Gastrocnemius medialis (tissue), 4 donors: ENCODE measurements at regions not wholly inside any gene's neighbourhood (a gene's known extent, or its start where the extent isn't known, plus 50 kb on each side); places are given as distances from the start of the nearest gene placed in this dataset.
"Not testable (repeated sequence)": the region's sequence is repeated elsewhere in the genome, so short reads cannot be mapped to it uniquely, and the experiment has no call there.

Experiments used
- ATAC-seq, 2 donors: fragments of 150-250 bp; one replicate each; pipeline ENCODE4 v1.9.1; 2016
- DNase-seq, 2 donors: peaks; one replicate each; pipeline ENCODE4 v3.0.0-alpha.2; 2019
- H3K27ac ChIP-seq, 4 donors: fragments of 200-600 bp; sonication (generic); 1 replicate in 1 of 4; 2 replicates in 3 of 4; pipeline ENCODE4 v1.5.1; 2016 to 2018; ENCODE audit warnings: mild to moderate bottlenecking in 2 of 4, moderate library complexity in 1 of 4
- H3K27me3 ChIP-seq, 3 donors: fragments of 200-600 bp; sonication (generic) in 2 of 3; 1 replicate in 1 of 3; 2 replicates in 2 of 3; pipeline versions ENCODE4 v1.5.1 to v1.6.0; 2016 to 2019; ENCODE audit warnings: mild to moderate bottlenecking in 1 of 3, moderate library complexity in 1 of 3
- H3K36me3 ChIP-seq, 2 donors: fragments of 200-600 bp; sonication (generic) in 1 of 2; one replicate each; pipeline ENCODE4 v1.5.1; 2017 to 2018
- H3K4me1 ChIP-seq, 2 donors: fragments of 200-600 bp; sonication (generic) in 1 of 2; one replicate each; pipeline ENCODE4 v1.5.1; 2016 to 2017; ENCODE audit warnings: mild to moderate bottlenecking in 2 of 2
- H3K4me3 ChIP-seq, 4 donors: fragments of 200-600 bp; sonication (generic) in 3 of 4; 1 replicate in 1 of 4; 2 replicates in 3 of 4; pipeline ENCODE4 v1.5.1; 2016 to 2019; ENCODE audit warnings: mild to moderate bottlenecking in 2 of 4
- H3K9me3 ChIP-seq, 3 donors: fragments of 200-600 bp; sonication (generic) in 2 of 3; 1 replicate in 1 of 3; 2 replicates in 2 of 3; pipeline ENCODE4 v1.5.1; 2016 to 2019
- POLR2A ChIP-seq, 2 donors: fragments of 450-650 bp; IDR thresholded peaks; one replicate each; pipeline ENCODE4 v1.6.1; 2017; ENCODE audit warnings: antibody characterized with exemption in 2 of 2, mild to moderate bottlenecking in 2 of 2, moderate library complexity in 2 of 2
- in situ Hi-C, 4 donors: fragments of 200-750 bp; cut with MboI; loops; one replicate each; pipeline versions ENCODE4 v1.15.0 to v1.8.0; 2017; ENCODE audit warnings: low sequenced_read_pairs in 4 of 4
- intact Hi-C: fragments of 100-400 bp; cut with DNase I; formaldehyde crosslinking; loops from one replicate; pipeline ENCODE4 v1.15.1; 2023; ENCODE audit warnings: low total_unique reads
- TF ChIP-seq, protein P1 (sequence below), 5 experiments: fragments of 450-650 bp in 3 of 5; fragments of 200-600 bp in 2 of 5; sonication (generic) in 2 of 5; IDR thresholded peaks in 4 of 5; conservative IDR thresholded peaks in 1 of 5; 1 replicate in 4 of 5; 2 replicates in 1 of 5; pipeline ENCODE4 v1.5.1; 2016 to 2019; ENCODE audit warnings: antibody characterized with exemption in 5 of 5, mild to moderate bottlenecking in 3 of 5, moderate library complexity in 3 of 5

DNA sequence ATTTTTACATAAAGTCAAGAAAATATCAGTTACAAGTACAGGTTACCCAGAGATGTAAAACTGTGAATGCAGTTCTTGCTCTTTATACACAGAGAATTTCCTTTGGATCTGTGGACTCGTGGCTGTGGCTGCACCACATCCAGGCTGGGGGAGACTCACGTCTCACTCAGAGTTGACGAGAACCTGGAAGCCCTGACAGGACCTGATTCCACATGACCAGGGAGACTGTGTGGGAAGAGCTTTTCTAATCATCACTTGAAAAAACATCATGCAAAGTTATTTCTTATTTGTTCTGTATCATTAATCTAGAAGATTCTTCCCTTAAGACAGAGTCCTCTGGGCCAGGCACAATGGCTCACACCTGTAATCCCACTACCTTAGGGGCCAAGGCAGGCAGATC, 1159.0 kb downstream of the RPIA start:
- Histone ChIP-seq H3K4me1 (no peaks in the 10 kb centered on the region), H3K27me3 (peaks cover 0 to 10% (median 0%) of the 10 kb centered on the region in 3 donors), H3K27ac (no peak overlapping the region), H3K9me3 (peaks cover 0 to 3% (median 0%) of the 10 kb centered on the region in 3 donors), H3K36me3 (no peaks in the 10 kb centered on the region), H3K4me3 (no peak overlapping the region)
- ATAC-seq (no peak), DNase-seq (no peak)
- TF ChIP-seq POLR2A (IDR thresholded peaks at IDR 0.05): no peak
- TF ChIP-seq, protein P1, sequence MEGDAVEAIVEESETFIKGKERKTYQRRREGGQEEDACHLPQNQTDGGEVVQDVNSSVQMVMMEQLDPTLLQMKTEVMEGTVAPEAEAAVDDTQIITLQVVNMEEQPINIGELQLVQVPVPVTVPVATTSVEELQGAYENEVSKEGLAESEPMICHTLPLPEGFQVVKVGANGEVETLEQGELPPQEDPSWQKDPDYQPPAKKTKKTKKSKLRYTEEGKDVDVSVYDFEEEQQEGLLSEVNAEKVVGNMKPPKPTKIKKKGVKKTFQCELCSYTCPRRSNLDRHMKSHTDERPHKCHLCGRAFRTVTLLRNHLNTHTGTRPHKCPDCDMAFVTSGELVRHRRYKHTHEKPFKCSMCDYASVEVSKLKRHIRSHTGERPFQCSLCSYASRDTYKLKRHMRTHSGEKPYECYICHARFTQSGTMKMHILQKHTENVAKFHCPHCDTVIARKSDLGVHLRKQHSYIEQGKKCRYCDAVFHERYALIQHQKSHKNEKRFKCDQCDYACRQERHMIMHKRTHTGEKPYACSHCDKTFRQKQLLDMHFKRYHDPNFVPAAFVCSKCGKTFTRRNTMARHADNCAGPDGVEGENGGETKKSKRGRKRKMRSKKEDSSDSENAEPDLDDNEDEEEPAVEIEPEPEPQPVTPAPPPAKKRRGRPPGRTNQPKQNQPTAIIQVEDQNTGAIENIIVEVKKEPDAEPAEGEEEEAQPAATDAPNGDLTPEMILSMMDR (IDR thresholded peaks at IDR 0.05 in 4 of 5, conservative IDR thresholded peaks at IDR 0.05 in 1 of 5): no peak
- in situ Hi-C loops (no loop called here), intact Hi-C loops (no loop called here)

DNA sequence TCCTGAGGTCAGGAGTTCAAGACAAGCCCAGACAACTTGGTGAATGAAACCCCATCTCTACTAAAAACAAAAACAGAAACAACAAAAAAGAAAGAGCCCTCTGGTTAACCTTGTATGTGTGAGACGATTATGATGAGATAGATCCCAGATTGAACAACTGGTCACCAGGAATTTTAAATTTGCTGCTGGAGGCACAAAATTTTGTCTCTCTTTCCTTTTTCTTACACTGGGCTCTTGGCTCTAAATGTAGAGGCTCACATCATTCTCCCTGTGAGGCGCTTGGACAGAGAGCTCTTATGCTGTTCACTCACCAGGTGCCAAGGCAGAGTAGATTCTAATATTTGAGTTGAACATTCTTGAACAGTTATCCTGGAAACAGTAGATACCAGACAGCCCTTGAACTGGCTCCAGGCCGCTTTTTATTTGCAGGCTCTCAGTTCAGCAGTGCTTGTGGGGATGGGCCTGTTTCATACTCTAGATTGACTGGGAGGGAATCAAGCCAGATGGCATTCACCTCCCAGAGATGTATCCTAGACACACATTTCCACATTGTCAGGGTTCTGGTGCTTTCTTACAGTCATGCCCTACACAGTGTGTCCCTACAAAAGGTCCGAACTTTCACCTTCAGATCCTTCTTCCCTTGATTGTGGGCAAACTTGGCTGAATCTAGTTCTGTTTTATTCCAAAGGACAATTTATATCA, 1159.6 kb downstream of the RPIA start:
- ATAC-seq (no peak), DNase-seq (no peak)
- intact Hi-C loops (no loop called here), in situ Hi-C loops (no loop called here)
- peaks cover 0 to 3% (median 0%) of the 10 kb centered on the region in 3 donors for H3K9me3 ChIP-seq
- H3K4me1 ChIP-seq: no peaks in the 10 kb centered on the region
- no peaks in the 10 kb centered on the region for H3K36me3 ChIP-seq
- H3K27ac ChIP-seq: no peak overlapping the region
- TF ChIP-seq, protein P1 (IDR thresholded peaks at IDR 0.05 in 4 of 5, conservative IDR thresholded peaks at IDR 0.05 in 1 of 5): no peak
- TF ChIP-seq POLR2A (IDR thresholded peaks at IDR 0.05): no peak
- peaks cover 0 to 10% (median 0%) of the 10 kb centered on the region in 3 donors for H3K27me3 ChIP-seq
- H3K4me3 ChIP-seq: no peak overlapping the region

DNA sequence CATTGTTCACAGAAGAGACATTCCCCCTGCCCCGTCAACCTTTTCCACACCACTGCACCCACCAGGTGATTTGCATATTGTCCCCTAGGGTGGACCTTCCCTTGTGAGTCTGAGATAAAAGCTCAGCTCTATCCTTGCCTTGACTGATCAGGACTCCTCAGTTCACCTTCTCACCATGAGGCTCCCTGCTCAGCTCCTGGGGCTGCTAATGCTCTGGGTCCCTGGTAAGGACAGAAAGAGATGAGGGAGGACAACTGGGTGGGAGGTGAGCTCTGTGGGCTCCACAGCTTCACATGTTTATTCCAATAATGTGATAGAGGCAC, 1160.1 kb downstream of the RPIA start:
- H3K36me3 ChIP-seq: no peaks in the 10 kb centered on the region
- TF ChIP-seq, protein P1 (IDR thresholded peaks at IDR 0.05 in 4 of 5, conservative IDR thresholded peaks at IDR 0.05 in 1 of 5): no peak
- TF ChIP-seq POLR2A (IDR thresholded peaks at IDR 0.05): no peak
- H3K27ac ChIP-seq: no peak overlapping the region
- intact Hi-C loops (no loop called here), in situ Hi-C loops (no loop called here)
- H3K4me3 ChIP-seq: no peak overlapping the region
- no peak for DNase-seq
- peaks cover 0 to 10% (median 0%) of the 10 kb centered on the region in 3 donors for H3K27me3 ChIP-seq
- ATAC-seq: no peak
- peaks cover 0 to 3% (median 0%) of the 10 kb centered on the region in 3 donors for H3K9me3 ChIP-seq
- no peaks in the 10 kb centered on the region for H3K4me1 ChIP-seq

DNA sequence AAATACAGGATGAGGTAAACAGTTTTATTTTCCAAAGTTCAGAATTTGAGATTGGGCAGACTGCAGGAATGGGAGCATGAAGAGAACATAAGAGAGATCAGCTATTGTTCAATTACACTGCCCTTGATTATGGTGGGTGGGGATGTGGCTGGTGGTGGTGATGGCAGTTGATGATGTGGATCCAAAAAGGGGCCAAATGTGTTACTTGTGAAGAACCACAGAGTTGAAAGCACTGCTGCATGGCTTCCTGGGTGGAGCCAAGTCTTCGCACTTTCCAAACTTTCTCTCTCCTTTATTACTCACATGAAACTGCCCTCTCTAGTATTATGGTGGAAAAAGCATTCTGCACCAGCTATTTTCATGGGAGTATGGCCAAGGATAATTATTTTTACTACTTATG, 1162.0 kb downstream of the RPIA start:
- H3K9me3 ChIP-seq, H3K4me3 ChIP-seq, H3K4me1 ChIP-seq, intact Hi-C loops, H3K36me3 ChIP-seq, ATAC-seq, DNase-seq, H3K27ac ChIP-seq, H3K27me3 ChIP-seq, in situ Hi-C loops: not testable (repeated sequence)

DNA sequence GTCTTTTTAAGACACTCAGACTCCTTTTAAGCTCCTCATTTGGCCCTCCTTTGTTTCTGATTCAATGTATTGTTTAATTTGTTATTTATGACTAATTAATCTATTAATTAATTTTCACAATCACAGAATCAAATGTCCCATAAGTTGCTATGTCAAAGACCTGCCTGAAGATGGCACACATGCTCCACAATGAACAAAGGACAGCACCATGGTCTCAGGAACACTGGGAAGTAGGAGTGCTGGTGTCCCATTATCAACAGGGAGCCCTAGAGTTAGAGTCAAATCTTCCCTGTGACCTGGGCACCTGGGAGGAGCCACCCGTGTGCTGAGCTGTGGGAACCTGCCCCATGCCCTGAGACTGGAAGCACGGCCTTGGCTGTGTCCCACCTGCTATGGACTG, 1164.3 kb downstream of the RPIA start:
- H3K36me3 ChIP-seq, ATAC-seq, intact Hi-C loops, in situ Hi-C loops, DNase-seq, H3K4me1 ChIP-seq, H3K27ac ChIP-seq, H3K27me3 ChIP-seq, H3K4me3 ChIP-seq, H3K9me3 ChIP-seq: not testable (repeated sequence)

DNA sequence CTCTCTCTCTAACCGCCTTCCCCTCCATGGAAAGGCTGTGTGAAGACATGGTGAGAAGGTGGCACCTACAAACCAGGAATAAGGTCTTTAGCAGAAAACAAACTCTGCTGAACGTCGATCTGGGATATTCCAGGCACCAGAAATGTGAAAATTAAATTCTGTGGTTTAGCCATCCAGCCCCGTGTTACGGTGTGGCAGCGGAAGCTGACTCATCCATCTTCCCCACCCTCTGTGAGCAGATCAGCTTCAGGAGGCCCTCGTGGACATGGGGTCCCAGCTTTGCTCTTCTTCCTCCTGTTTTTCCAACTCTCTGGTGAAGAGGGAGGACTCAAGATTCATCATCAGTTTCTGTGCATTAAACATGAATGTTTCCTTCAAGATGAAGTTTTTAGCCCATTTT, 1164.8 kb downstream of the RPIA start:
- intact Hi-C loops, H3K9me3 ChIP-seq, DNase-seq, H3K27me3 ChIP-seq, H3K4me3 ChIP-seq, H3K27ac ChIP-seq, H3K36me3 ChIP-seq, H3K4me1 ChIP-seq, in situ Hi-C loops, ATAC-seq: not testable (repeated sequence)

DNA sequence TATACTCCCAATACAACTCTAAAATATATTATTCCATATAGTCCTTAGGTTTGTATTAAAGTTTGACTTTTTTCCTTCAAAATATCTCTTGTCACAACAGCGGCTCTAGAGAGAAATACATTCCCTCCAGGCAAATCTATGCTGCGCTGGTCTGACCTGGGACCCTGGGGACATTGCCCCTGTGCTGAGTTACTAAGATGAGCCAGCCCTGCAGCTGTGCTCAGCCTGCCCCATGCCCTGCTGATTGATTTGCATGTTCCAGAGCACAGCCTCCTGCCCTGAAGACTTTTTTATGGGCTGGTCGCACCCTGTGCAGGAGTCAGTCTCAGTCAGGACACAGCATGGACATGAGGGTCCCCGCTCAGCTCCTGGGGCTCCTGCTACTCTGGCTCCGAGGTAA, 1170.7 kb downstream of the RPIA start:
- in situ Hi-C loops, ATAC-seq, DNase-seq, H3K36me3 ChIP-seq, H3K27ac ChIP-seq, H3K4me3 ChIP-seq, H3K27me3 ChIP-seq, H3K4me1 ChIP-seq, H3K9me3 ChIP-seq, intact Hi-C loops: not testable (repeated sequence)

DNA sequence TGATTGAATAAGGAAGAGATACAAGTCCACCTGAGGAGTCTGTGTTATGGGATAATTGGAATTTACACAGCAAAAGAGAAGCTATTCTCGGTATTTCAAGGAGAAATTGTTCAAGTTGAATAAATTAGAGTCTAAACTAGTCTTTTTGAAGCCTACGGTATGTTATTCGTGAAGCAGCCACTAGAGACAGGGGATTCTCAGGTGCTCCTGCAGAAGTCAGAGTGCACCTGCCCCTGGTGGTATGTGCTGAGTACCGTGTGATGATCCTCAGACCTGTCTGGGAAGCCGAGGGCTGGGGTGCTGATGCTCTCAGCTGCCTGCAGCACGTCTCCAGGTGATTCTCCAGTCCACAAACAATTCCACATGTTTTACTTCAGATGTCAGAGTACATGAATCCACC, 1171.7 kb downstream of the RPIA start:
- intact Hi-C loops, H3K27me3 ChIP-seq, DNase-seq, H3K36me3 ChIP-seq, H3K4me1 ChIP-seq, H3K9me3 ChIP-seq, in situ Hi-C loops, ATAC-seq, H3K27ac ChIP-seq, H3K4me3 ChIP-seq: not testable (repeated sequence)

DNA sequence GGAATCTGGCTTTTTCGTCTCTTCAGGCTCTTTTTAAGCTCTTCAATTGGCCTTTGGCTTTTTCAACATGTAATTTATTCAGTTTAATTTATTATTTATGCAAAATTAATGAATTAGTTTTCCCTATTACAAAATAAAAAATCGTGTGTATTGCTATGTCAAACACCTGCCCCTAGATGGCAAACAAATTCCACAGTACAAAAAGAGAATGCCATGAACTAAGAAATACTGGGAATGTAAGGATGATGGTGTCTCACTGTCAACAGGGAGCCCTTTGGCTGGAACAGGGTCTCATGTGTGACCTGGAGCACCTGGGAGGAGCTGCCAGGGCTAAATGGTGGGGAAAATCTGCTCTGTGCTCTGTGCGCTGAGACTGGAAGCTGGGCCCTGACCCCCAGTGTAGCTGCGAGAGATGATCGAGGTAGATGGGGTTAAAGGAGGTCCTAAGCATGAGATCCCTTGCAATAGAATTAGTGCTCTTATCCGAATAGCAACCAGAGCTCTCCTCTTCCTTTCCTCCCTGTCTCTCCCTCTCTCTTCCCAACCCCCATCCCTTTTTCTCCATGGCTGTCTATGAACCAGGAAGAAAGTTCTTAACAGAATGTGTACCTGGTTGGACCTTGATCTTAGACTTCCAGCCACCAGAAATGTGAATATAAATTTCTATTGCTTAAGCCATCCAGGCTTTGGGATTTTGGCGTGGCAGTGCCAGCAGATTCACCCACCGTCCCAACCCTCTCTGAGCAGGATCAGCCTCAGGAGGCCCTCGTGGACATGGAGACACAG, 1183.5 kb downstream of the RPIA start:
- H3K4me1 ChIP-seq, H3K9me3 ChIP-seq, H3K27ac ChIP-seq, in situ Hi-C loops, DNase-seq, intact Hi-C loops, H3K4me3 ChIP-seq, H3K27me3 ChIP-seq, H3K36me3 ChIP-seq, ATAC-seq: not testable (repeated sequence)
